LNCAP (cell line): ENCODE measurements at regions not wholly inside any gene's neighbourhood (a gene's known extent, or its start where the extent isn't known, plus 50 kb on each side); places are given as distances from the start of the nearest gene placed in this dataset.

ENCODE experiments used
- CTCF ChIP-seq: fragments of 450-650 bp; IDR thresholded peaks from 2 replicates; pipeline ENCODE4 v1.5.1; 2017; ENCODE audit warnings: mild to moderate bottlenecking

- no peak for TF ChIP-seq CTCF
These were observed 64.5 kb upstream of the GPR45 start for GRCh38 chr2:105177008-105177407.

DNA sequence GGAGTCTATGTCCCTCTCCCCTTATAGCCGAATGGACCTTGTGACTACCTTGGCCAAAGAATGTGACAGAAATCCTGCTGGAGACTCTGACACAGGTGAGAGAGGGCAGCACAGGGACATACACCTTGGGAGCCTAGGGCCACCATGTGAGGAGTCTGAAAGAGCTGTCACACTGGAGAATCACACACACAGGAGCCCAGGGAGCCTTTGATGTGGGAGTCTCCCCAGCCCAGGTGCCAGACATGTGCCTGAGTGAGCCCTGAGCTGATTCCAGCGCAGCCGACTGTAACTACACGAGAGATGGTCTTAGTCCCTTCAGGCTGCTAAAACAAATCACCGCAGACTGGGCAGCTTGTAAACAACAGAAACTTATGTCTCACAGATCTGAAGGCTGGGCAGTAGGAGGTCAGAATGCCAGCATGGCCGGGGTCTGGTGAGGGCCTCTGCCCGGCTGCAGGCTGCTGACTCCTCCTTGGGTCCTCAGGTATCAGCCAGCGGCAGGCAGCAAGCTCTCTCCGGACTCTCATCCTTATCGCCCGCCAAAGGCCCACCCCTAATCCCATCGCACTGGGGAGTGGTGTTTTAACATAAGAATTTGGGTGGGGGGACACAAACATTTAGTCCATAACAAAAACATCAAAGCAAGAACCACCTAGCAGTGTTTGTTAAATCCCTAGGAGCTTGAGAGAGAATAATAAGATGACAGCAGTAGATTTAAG lies 63.8 kb upstream of the GPR45 start:
- TF ChIP-seq CTCF: no peak

DNA sequence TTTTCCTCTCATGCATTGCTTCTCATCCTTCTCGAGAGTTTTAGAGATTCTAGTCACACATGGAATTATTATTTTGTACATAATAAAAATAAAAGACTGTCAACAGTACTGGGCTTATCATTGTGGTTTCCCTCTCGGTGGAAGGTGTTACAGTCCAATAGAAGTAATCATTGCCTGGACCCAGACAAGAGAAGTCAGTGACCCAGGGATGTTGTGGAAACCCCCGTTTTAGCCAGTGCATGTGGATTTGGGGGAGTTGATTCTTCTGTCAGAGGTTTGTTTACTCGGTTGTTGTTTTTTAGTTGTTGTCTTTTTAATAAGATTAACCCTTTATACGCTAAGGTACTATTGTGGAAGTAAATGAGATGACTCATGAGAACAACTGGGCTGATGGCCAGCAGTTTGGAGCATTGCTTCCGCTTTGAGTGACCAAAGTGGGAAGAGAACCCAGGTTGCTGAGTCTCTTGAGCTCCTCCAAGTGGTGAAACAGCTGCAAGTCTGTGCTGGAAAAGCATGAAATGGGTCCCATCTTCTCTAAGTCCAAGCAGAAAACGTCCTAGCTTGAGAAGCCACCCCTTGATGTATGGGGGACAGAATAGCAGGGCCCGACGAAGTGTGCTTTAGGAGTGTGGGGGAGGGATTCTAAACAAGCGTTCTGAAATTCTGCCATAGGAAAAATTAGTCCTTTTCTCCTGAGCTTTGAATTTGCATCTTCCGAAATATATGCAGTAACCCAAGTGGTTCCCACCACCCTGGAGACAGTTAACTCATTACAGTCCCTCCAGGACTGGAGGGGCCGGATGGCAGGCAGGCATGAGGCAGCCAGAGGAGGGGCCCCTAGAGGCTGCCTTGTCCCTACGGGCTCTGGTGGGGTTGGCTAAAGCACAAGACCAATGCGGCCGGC lies 61.8 kb upstream of the GPR45 start:
- TF ChIP-seq CTCF: peak; percentile 75

GRCh38 chr2:105180491-105180972 lies 61.0 kb upstream of the GPR45 start:
- no peak for TF ChIP-seq CTCF

DNA sequence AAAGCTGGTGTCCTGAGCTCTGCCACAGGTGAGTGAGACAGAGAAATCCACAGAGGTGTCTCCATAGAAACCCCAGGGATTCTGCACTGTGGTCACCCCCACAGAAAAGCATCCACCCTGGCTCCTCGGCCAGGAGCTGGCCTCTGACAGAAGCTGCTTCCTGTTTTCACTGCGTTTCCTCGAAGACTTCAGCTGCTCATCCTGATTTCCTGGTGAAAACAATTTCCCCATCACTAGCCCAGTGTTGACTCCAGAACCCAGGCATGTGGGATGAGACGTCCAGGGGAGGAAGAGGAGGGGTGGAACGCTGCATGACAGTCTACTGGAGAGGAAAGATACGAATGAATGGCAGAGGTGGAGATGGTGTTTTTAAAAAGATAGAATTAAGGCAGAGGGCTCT lies 60.3 kb upstream of the GPR45 start:
- TF ChIP-seq CTCF: no peak

DNA sequence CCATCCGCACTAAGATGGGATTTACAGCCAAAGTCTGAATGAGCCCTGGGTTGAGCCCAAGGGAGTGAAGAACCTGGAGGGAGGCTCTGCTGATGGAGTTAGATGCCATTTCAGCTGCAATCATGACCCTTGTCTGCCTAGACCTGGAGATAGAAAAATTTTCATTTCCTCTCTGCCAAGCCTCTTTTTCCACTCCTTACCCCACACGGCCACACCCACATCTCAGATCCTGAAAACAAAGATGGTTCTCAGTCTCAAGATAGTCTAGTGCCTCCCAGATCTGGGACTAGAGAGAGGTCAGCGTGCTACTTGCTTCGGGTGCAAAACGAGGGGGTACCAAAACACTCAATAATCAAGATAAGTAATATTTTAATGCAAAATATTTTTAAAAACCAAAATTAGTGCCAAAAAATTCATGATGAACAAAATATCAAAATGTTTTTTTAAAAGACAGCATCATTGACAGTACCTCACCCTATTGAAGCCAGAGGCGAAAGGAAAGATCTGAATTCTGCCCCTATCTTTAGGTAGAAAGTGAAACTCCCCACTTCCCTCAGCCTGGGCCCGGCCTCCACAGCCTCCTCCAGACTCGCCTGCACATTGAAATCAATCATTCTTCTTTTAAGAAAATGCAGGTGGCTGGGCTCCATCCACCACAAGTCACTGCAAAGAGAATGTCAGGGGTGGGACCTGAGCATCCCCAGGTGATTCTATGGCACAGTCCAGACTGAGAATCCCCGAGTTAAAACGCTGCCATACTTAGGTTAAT lies 57.8 kb upstream of the GPR45 start:
- TF ChIP-seq CTCF: no peak

GRCh38 chr2:105184420-105184819 lies 57.1 kb upstream of the GPR45 start:
- no peak for TF ChIP-seq CTCF
